Pancreas (tissue), 10 donors: ENCODE measurements at regions not wholly inside any gene's neighbourhood (a gene's known extent, or its start where the extent isn't known, plus 50 kb on each side); places are given as distances from the start of the nearest gene placed in this dataset.

ENCODE experiments used
- ATAC-seq, 4 donors: fragments of 200-7000 bp; cut with Tn5 transposase; one replicate each; pipeline versions ENCODE4 v1.8.0 to v1.9.1; 2020; ENCODE audit warnings: mild to moderate bottlenecking in 4 of 4, moderate library complexity in 4 of 4
- DNase-seq, 6 donors: peaks; one replicate each; pipeline ENCODE4 v3.0.0-alpha.2; 2020
- FAIRE-seq: peaks from 2 replicates; lab custom pipeline; 2012; peaks lifted over from hg19 to GRCh38; lab: Jason Lieb, UNC
- H3K27ac ChIP-seq, 4 donors: fragments of 200-600 bp; sonication (generic); 1 replicate in 3 of 4; 2 replicates in 1 of 4; pipeline versions ENCODE4 v1.5.0 to v1.8.0; 2020
- H3K27me3 ChIP-seq, 4 donors: fragments of 200-600 bp; one replicate each; pipeline ENCODE4 v1.8.0; 2021
- H3K36me3 ChIP-seq, 3 donors: fragments of 200-600 bp; sonication (generic) in 1 of 3; one replicate each; pipeline versions ENCODE4 v1.5.0 to v1.8.0; 2020 to 2021
- H3K4me1 ChIP-seq, 3 donors: fragments of 200-600 bp; one replicate each; pipeline ENCODE4 v1.8.0; 2021
- H3K4me3 ChIP-seq, 4 donors: fragments of 200-600 bp; sonication (generic) in 2 of 4; one replicate each; pipeline versions ENCODE4 v1.5.0 to v1.8.0; 2020 to 2021
- H3K9me3 ChIP-seq, 4 donors: fragments of 200-600 bp; one replicate each; pipeline ENCODE4 v1.8.0; 2021
- CTCF ChIP-seq, 4 donors: fragments of 200-600 bp; sonication (generic) in 3 of 4; IDR thresholded peaks; one replicate each; pipeline versions ENCODE4 v1.5.0 to v1.8.0; 2021; ENCODE audit warnings: antibody characterized with exemption in 4 of 4
- WGBS, 2 donors: extraction: QIAGEN DNeasy Blood & Tissue Kit; methylation state at CpG; one replicate each; pipeline ENCODE4 v1.1.7; 2013; 5-methylcytosine and 5-hydroxymethylcytosine counted together
- intact Hi-C, 3 donors: fragments of 100-400 bp; cut with DNase I; formaldehyde crosslinking; loops; one replicate each; pipeline versions ENCODE4 v1.11.1 to v1.14.2; 2022
- donor health status: healthy with polysubstance abuse.
- donor health status: DM: no; HTN: no; CAD: no; lungs with moderate emphysema.
- donor health status: DM: no; HTN: no; CAD: no.
- donor health status: control.
- donor health status: control.
- donor health status: Bipolar disorder and iron deficiency.
- donor health status: DM: yes; HTN: yes; CAD: no.
- donor health status: DM: no; HTN: no; CAD: no.
- donor health status: DM: no; HTN: no; CAD: no.
- donor health status: DM: yes; HTN: yes; CAD: no.

GRCh38 chr12:28652239-28652638, 462.0 kb downstream of the CCDC91 start:
- H3K9me3 ChIP-seq: no peaks in the 10 kb centered on the region
- H3K4me1 ChIP-seq: no peaks in the 10 kb centered on the region
- no peak overlapping the region for H3K4me3 ChIP-seq
- no peak for ATAC-seq
- WGBS, 2 donors: 84 to 90% methylated on average over 1 of the region's 1 CpG
- no peaks in the 10 kb centered on the region for H3K36me3 ChIP-seq
- no peak for TF ChIP-seq CTCF (IDR thresholded peaks at IDR 0.05)
- no peaks in the 10 kb centered on the region for H3K27me3 ChIP-seq
- intact Hi-C loops: no loop called here
- no peak overlapping the region for H3K27ac ChIP-seq
- DNase-seq: no peak
- FAIRE-seq: no peak

DNA sequence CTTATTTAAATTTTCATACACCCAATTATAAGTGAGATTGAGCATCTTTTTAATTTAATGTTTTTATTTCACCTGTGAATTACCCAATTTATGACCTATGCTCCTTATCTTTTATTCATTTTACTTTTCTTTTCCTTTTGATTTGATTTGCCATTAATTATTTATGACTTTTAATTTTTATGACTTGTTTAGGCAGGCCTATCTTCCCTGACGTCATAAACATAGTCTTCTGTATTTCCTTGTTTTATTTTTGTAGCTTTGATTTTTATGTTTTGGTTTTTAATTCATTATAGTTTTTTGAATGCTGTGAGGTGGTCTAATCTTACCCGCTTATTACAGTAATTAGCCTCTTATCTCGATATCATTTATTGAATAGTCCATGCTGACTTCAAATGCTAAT, 467.1 kb upstream of the FAR2 start:
- intact Hi-C loops: no loop called here
- 88 to 90% methylated on average over 3 of the region's 3 CpGs for WGBS, 2 donors
- Histone ChIP-seq H3K27me3 (no peaks in the 10 kb centered on the region), H3K27ac (no peak overlapping the region), H3K4me3 (no peak overlapping the region), H3K36me3 (no peaks in the 10 kb centered on the region), H3K9me3 (no peaks in the 10 kb centered on the region), H3K4me1 (no peaks in the 10 kb centered on the region)
- FAIRE-seq (no peak), ATAC-seq (no peak), DNase-seq (no peak)
- TF ChIP-seq CTCF (IDR thresholded peaks at IDR 0.05): no peak

GRCh38 chr12:28683366-28683765, 465.7 kb upstream of the FAR2 start:
- no peak for TF ChIP-seq CTCF (IDR thresholded peaks at IDR 0.05)
- no peak overlapping the region for H3K27ac ChIP-seq
- H3K27me3 ChIP-seq: peaks cover 0 to 3% (median 0%) of the 10 kb centered on the region in 4 donors
- FAIRE-seq (no peak), ATAC-seq (no peak), DNase-seq (no peak)
- WGBS, 2 donors: 87 to 89% methylated on average over 4 of the region's 4 CpGs
- H3K4me1 ChIP-seq: no peaks in the 10 kb centered on the region
- no peak overlapping the region for H3K4me3 ChIP-seq
- no peaks in the 10 kb centered on the region for H3K9me3 ChIP-seq
- intact Hi-C loops: no loop called here
- no peaks in the 10 kb centered on the region for H3K36me3 ChIP-seq

DNA sequence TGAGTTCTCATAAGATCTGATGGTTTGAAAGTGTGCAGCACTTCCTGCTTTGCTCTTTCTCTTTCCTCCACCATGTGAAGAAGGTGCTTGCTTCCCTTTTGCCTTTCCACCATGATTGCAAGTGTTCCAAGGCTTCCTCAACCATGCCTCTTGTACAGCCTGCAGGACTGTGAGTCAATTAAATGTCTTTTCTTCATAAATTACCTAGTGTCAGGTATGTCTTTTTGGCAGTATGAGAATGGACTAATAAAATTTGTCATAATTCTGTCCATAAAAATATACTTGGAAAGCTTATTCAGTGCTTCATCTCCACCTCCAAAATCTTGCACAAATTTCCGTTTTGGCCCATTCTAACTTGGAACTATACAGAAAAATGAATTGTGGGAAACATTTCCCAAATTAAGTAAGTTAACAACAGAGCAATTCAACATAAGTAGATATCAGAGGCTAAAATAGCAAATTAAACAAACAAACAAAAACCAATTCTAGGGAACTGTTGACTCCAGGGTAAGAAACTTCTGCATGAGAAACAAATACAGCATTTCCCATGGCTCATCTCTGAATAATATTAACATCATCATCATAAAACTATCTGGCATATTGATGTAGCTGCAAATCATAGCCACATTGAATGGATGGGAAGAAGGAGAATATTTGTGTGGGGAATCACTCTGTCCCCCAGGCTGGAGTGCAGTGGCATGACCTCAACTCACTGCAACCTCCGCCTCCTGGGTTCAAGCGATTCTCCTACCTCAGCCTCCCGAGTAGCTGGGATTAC, 459.5 kb upstream of the FAR2 start:
- TF ChIP-seq CTCF (IDR thresholded peaks at IDR 0.05): no peak
- H3K27me3 ChIP-seq: peaks cover 0 to 3% (median 0%) of the 10 kb centered on the region in 4 donors
- no peaks in the 10 kb centered on the region for H3K9me3 ChIP-seq
- 69 to 74% methylated on average over 4 of the region's 4 CpGs for WGBS, 2 donors
- no peak overlapping the region for H3K4me3 ChIP-seq
- intact Hi-C loops: no loop called here
- no peak overlapping the region for H3K27ac ChIP-seq
- DNase-seq (no peak), ATAC-seq (no peak), FAIRE-seq (no peak)
- no peaks in the 10 kb centered on the region for H3K36me3 ChIP-seq
- no peaks in the 10 kb centered on the region for H3K4me1 ChIP-seq

GRCh38 chr12:28693565-28694219, 455.4 kb upstream of the FAR2 start:
- ATAC-seq (no peak), DNase-seq (no peak), FAIRE-seq (no peak)
- Histone ChIP-seq H3K4me3 (no peak overlapping the region), H3K27me3 (no peaks in the 10 kb centered on the region), H3K4me1 (no peaks in the 10 kb centered on the region), H3K9me3 (no peaks in the 10 kb centered on the region), H3K36me3 (no peaks in the 10 kb centered on the region), H3K27ac (no peak overlapping the region)
- WGBS, 2 donors: 64 to 73% methylated on average over 5 of the region's 5 CpGs
- no peak for TF ChIP-seq CTCF (IDR thresholded peaks at IDR 0.05)
- intact Hi-C loops: no loop called here
